Endothelial cell (in vitro differentiated cells): ENCODE measurements at regions not wholly inside any gene's neighbourhood (a gene's known extent, or its start where the extent isn't known, plus 50 kb on each side); places are given as distances from the start of the nearest gene placed in this dataset.

Experiments
- DNase-seq: peaks from one replicate; pipeline ENCODE4 v3.0.0; 2021; ENCODE audit warnings: low spot score
- H3K27ac Mint-ChIP-seq: one replicate; pipeline ENCODE4 v1.8.0; 2021; ENCODE audit warnings: mixed read lengths, inconsistent platforms; ENCODE audit not compliant: unreplicated experiment
- H3K27me3 Mint-ChIP-seq: one replicate; pipeline ENCODE4 v1.8.0; 2021; ENCODE audit warnings: mild to moderate bottlenecking, moderate library complexity, mixed read lengths, inconsistent platforms; ENCODE audit not compliant: unreplicated experiment
- H3K36me3 Mint-ChIP-seq: one replicate; pipeline ENCODE4 v1.8.0; 2021; ENCODE audit warnings: mild to moderate bottlenecking, low read depth, mixed read lengths, inconsistent platforms; ENCODE audit not compliant: unreplicated experiment
- H3K4me1 Mint-ChIP-seq: one replicate; pipeline ENCODE4 v1.8.0; 2021; ENCODE audit warnings: mild to moderate bottlenecking, mixed read lengths, inconsistent platforms; ENCODE audit not compliant: unreplicated experiment
- H3K4me3 Mint-ChIP-seq: one replicate; pipeline ENCODE4 v1.8.0; 2021; ENCODE audit warnings: mild to moderate bottlenecking, mixed read lengths, inconsistent platforms; ENCODE audit not compliant: unreplicated experiment
- H3K9me3 Mint-ChIP-seq: one replicate; pipeline ENCODE4 v1.8.0; 2021; ENCODE audit warnings: mixed read lengths, inconsistent platforms; ENCODE audit not compliant: unreplicated experiment
- CTCF ChIP-seq: fragments of 200-600 bp; sonication (generic); IDR thresholded peaks from one replicate; pipeline ENCODE4 v1.5.0; 2021; ENCODE audit warnings: antibody characterized with exemption; ENCODE audit not compliant: unreplicated experiment

GRCh38 chr15:25514522-25514921 is 75.7 kb upstream of the UBE3A start:
- Mint-ChIP-seq H3K4me3 (no peak overlapping the region), H3K36me3 (no peaks in the 10 kb centered on the region), H3K9me3 (no peaks in the 10 kb centered on the region), H3K27me3 (no peaks in the 10 kb centered on the region), H3K27ac (no peak overlapping the region), H3K4me1 (no peaks in the 10 kb centered on the region)
- no peak for TF ChIP-seq CTCF
- DNase-seq: no peak

GRCh38 chr15:25512957-25513356 is 74.1 kb upstream of the UBE3A start:
- no peak for DNase-seq
- Mint-ChIP-seq H3K36me3 (no peaks in the 10 kb centered on the region), H3K27ac (no peak overlapping the region), H3K4me1 (no peaks in the 10 kb centered on the region), H3K4me3 (no peak overlapping the region), H3K27me3 (no peaks in the 10 kb centered on the region), H3K9me3 (no peaks in the 10 kb centered on the region)
- TF ChIP-seq CTCF: no peak

- Mint-ChIP-seq H3K27me3 (no peaks in the 10 kb centered on the region), H3K36me3 (no peaks in the 10 kb centered on the region), H3K27ac (peak overlapping the region; percentile 40), H3K9me3 (no peaks in the 10 kb centered on the region), H3K4me1 (no peaks in the 10 kb centered on the region), H3K4me3 (no peak overlapping the region)
- no peak for DNase-seq
- no peak for TF ChIP-seq CTCF
Observed at GRCh38 chr15:25510146-25510545, 71.3 kb upstream of the UBE3A start.

- H3K36me3 Mint-ChIP-seq: no peaks in the 10 kb centered on the region
- no peak for DNase-seq
- no peak overlapping the region for H3K4me3 Mint-ChIP-seq
- H3K9me3 Mint-ChIP-seq: no peaks in the 10 kb centered on the region
- TF ChIP-seq CTCF: no peak
- peaks cover 1% of the 10 kb centered on the region for H3K27me3 Mint-ChIP-seq
- H3K4me1 Mint-ChIP-seq: no peaks in the 10 kb centered on the region
- H3K27ac Mint-ChIP-seq: no peak overlapping the region
Observed at GRCh38 chr15:25509703-25510102, 70.9 kb upstream of the UBE3A start.

GRCh38 chr15:25508369-25509002 is 69.7 kb upstream of the UBE3A start:
- H3K36me3 Mint-ChIP-seq: no peaks in the 10 kb centered on the region

More at GRCh38 chr15:25508369-25509002, 69.7 kb upstream of the UBE3A start:
- TF ChIP-seq CTCF: peak; percentile 62
- Mint-ChIP-seq H3K4me1 (no peaks in the 10 kb centered on the region), H3K27ac (no peak overlapping the region), H3K4me3 (no peak overlapping the region), H3K27me3 (peaks cover 1% of the 10 kb centered on the region), H3K9me3 (no peaks in the 10 kb centered on the region)
- no peak for DNase-seq
